ENCODE measurements at regions not wholly inside any gene's neighbourhood (a gene's known extent, or its start where the extent isn't known, plus 50 kb on each side); places are given as distances from the start of the nearest gene placed in this dataset.

DNA sequence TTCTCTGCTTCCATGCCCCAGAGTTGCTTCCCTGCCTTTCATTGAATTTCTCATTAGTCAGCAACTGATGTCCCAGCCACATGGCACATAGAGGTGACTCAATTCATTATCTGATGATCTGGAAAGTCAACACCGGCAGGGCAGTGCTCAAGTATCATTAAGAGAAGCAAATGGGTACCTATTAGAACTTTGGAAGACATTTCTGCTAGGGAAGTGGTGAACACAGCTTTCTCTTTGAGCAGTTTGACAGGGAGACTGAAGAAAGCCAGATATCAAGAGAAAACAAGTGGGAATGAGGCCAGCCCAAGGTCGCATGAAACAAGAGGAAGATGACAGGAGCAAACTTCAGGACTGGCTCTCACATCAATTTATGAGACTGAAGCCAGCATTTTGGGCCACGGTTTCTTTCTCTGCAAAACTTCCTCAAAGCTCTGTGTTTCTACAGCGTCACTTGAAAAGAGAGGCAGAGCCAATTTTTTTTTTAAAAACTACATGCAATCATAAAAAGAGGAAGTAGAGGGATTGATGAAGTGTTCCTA, 108.3 kb upstream of the RPS6KA3 start:
- no peak for DNase-seq (ENCODE audit: low read depth)

DNA sequence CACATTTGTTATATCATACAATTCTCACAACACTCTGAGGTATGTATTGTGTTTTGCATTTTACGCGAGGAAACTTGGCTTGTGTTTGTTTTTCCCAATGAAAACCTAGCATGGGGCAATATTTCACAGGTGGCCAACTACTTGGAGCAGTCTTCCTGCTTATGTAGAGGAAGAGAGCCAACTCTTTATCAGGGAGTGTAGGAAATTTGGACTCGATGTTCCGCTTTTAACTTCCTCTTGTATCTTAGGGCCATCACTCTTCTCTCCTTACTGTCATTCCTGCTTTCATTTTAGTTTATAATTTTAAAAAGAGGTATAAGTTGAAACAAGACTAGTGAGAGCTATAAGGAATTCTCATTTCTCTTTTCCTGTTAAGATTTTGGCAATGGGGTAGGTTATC, 107.7 kb upstream of the RPS6KA3 start:
- DNase-seq (ENCODE audit: low read depth): no peak

DNA sequence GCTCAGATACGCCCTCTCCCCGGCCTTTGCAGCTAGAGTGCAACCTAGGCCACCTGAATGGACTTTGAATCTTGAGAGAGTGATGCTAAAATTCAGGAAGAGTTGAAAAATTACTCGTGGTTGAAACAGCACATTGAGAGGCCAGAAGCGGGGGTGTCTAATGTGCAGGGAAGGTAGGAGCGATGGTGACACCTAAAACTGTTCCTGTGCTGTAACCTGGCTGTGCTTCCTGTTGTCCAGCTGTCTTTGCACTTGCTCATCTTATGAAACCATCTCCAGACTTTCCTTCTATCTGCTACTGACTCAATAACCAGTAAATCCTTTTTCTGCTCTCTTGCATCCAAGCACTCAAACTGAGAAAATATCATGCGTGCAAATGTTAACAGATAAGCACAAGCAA, 106.4 kb upstream of the RPS6KA3 start:
- no peak for DNase-seq (ENCODE audit: low read depth)

DNA sequence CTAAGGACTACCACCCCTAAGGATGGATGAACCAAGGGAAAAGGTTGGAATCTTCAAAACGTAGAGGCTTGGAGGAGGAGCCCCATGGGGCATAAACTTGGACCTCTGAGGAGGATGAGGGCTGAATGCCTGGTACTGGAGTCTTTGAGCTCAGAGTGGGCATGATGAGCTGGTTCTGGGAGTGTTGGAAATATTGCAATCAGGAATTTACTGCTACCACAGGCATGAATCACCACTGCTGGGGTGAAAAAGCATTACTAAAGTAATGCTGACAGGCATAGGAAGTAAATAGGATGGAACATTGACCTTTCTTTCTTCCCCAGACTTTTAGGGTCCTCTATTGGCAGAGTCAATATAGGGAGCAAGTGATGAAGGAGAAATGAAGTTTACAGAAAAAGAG, 105.8 kb upstream of the RPS6KA3 start:
- no peak for DNase-seq (ENCODE audit: low read depth)

DNA sequence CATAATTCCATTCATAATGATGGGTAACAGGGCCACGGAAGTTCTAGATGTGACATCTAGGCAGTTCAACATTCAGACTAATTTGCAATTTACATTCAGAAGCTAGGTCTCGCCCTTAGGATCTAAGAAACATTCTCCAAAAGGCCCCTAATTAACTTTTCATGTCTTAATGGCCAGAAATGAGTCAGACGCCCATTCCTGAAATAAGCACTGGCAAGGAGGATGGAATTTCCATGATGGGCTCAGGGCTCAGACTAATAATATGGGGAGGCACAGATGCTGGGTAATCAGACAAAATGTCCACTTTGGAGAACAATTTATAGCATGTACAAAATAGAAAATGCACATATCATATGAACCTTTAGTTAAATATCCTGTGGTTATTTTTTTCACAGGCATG, 102.8 kb upstream of the RPS6KA3 start:
- no peak for DNase-seq (ENCODE audit: low read depth)

DNA sequence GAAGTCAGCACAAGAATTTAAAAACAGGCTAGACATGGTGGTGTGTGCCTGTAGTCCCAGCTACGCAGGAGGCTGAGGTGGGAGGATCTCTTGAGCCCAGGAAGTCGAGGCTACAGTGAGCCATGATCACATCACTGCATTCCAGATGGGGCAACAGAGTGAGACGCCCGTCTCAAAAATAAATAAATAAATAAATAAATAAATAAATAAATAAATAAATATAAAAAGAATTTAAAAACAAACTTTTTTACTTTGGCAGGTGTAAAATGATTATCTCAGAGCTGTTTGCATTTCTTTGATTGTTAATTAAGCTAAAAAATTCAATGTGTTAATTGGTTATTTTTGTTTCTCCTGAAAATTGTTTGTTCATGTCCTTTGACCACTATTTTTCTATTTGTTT, 97.5 kb upstream of the RPS6KA3 start:
- no peak for DNase-seq (ENCODE audit: low read depth)

DNA sequence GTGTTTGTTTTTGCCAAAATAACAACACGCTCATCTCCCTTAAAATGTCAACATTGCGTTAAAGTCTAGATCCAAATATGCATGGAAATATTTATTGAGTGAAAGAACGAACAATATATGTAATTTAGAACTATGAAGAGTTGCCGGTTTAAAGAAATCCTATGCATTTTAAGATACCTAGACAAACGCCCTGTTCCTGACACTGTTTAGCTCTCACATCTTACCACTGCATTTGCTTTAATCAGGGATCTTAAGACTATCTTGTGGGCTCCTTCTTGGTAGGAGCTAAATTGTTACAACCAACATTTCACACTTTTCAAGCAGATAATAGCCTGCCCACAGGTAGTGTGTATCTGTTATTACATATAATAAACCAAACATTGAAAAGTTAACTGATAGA, 96.6 kb upstream of the RPS6KA3 start:
- DNase-seq (ENCODE audit: low read depth): no peak

DNA sequence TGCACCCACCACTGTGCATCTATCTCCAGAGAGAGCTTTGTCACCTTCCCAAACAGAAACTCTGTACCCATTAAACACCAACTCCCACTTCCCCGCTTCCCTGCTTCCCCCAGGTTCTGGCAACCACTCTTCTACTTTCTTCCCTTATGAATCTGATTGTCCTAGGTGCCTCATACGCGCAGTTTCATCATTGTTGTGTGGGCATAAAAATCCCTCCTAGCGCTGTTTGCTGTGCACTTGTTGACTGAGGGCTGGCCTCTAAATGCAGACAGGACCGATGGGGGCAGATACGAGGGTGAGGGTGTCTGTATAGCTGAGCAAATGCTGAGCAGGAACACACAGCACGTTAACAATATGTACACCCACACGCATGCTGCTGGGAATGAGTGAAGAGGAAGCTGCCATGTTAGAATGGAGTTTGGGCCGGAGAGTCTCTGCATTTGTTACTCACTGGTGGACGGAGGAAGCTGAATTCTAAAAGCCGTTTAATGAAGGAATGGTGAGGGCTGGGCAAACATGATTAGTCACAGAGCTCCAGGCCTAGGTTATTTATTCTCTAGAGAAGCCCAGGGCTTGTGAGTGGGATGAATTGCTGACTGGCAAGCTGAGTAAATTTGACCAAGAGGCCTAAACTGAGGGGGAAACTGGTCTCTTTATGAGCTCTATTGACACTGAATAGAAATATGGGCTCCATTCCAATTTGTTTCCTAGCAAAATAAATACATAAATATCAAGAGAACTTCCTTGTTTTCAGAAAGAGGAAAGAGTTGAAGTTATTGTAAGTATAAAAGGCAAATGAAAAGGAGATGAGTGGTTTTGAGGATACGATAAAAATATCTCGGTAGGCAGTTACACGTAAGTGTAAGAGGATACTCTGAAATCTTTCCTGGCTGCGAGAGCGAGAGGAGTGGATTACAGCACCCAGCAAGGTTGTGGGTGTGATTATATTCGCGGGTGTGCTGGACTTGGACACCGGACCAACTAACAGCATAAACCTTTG, 95.9 kb upstream of the RPS6KA3 start:
- no peak for DNase-seq (ENCODE audit: low read depth)

DNA sequence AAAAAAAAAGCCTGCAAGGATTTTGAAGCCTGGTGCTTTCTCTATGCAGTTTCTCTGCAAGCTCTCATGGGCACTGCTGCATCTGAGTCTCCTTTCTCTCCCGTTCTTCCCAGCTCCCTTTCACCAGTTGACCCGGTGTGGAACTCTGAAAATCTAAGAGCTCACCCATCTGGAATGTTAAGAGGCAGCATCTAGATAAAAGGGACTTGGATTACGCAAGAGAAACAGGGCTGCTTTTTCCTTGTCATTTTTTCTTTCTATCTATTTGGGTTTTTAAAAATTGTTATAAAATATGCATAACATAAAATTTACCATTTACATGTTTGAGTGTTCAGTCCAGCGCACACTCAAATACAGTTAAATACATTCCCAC, 95.2 kb upstream of the RPS6KA3 start:
- DNase-seq (ENCODE audit: low read depth): no peak

DNA sequence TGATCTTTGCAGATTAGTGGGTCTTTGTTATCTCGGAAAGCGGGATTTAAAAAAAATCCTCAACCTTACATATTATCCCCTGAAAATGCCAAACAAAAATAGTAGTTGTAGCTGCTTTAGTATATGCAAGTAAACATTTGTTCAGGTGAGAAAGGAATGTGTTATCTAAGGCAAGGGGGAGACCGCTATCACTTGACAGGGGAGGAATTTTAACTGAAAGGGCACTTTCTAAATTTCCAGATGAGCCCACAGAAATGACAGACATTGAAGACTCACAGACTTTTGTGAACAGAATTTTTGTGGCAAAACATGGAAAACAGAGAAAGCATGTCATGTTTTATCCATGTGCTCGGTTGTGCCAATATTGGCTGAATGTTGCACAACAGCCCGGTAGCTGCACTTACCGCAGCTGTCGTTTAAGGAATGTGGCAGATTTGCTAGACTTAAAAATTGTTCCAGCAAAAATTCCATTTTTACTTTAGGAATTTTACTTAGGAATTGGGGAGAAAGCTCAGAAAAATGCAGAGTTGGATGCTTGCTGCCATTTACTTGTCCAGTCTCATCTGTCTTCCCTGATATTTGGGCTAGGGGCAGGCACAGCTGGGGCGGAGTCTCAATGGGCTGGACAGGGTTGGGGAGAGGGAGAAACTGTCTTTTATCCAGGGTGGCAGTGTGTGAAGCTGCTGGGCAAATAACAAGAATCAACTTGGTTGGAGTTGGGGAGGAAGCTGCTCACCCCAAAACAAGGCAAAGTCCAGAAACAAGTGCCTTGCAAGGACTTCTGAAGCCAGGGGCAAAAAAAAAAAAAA, 94.6 kb upstream of the RPS6KA3 start:
- DNase-seq (ENCODE audit: low read depth): no peak

DNA sequence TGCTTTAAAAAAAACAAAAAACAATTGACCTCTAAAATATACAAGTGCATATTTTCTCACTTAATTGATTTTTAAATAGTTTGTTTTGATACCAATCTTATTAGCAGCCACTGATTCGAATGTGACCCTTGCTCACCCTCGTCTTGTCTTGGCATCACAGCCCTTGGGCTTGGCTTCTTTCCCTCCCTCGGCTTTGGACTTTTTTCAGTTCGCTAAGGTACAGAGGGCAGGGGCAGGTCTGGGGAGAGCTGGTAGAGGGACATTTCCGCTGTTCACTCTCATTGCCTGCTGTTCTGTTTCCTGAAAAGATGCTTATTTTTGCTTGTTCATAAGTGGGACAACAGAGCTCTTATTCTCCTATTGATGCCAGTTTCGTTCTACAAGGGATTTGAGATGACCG, 88.5 kb upstream of the RPS6KA3 start:
- DNase-seq (ENCODE audit: low read depth): no peak

DNA sequence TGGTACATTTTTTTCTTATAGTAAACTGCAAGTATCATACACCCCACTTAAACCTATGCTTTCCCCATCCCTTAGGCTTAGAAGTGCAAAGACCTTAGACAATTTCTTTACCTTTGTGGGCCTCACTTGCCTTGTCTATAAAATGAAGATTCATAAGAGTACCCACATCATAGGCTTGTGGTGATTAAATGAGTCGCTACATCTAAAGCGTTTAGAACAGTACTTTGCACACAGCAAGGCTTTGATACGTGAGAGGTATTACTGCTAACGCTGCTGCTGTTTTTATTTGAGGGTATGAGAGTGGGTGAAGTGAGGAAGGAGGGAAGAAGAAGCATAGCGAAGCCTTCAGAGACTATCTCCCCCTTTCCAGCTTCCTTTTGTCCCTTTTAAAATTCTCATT, 87.8 kb upstream of the RPS6KA3 start:
- DNase-seq (ENCODE audit: low read depth): no peak

DNA sequence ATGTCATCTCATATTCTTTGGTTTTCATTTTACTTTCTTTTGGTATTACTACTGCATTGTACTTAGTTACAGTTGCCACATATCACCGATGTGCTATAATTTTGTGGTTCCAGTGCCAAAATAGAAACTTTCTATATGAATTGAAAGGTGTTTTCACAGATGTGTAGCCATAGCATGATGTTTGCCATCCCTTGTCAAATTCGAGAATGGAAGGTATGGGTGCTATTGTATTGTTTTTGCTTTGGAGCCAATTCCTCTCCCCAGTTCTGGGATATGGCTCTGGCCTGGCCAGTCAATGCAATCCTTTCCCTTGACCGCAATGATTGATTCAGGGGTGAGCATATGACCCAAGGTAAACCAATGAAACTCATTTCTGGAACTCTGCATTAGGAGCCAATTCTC, 86.2 kb upstream of the RPS6KA3 start:
- no peak for DNase-seq (ENCODE audit: low read depth)

DNA sequence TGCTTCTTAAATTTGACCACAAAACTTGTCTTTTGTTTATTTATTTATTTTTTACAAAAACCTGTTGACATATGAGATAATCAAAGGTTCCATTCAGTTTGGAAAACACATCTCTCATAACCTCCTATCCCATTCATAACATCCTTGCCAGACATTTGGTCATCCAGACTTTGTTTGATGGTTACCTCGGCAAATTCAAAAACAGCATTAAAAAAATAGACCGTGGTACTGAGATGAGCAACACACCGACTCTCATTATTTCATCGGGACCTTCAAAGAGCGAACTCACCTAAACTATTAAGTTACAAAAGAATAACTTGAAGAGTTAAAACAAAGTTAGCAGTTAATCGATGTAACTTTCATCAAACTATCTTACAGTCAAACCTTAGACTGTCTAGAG, 85.8 kb upstream of the RPS6KA3 start:
- no peak for DNase-seq (ENCODE audit: low read depth)

DNA sequence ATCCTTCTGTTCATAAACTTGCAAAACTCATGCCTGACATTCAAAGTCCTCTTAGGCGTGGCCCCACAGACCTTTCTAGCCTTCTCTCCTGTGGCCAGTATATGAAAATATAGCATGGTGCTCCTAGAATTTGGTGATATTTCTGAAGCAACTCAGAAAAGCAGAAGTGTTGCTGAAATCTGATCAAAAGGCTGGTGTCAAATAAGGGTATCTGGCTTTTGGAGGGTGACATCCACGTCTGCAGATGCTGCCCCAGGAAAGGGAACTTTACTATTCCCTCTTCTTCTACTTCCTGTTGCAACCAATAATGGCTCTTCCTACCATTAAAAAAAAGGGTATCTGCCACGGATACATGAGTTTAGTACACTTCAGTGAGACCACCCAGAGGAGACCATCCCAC, 83.9 kb upstream of the RPS6KA3 start:
- no peak for DNase-seq (ENCODE audit: low read depth)

DNA sequence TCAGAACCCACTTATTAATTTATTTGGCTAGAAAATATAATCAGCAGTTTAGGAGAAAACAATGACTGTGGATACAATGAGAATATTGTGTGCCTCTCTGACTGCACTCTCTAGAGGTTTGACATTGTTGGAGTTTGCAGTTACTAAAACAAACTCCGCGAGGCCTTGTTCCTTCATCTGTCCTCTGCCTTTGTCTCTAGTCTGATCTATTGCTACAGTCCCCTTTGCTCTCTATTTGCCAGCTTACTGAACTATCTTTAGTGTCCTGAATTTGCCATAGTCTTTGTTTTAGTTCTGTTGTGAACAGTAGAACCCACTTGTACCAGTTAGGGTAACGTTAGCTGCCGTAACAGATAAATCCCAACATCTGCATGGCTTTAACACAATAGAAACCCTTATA, 81.4 kb upstream of the RPS6KA3 start:
- no peak for DNase-seq (ENCODE audit: low read depth)

DNA sequence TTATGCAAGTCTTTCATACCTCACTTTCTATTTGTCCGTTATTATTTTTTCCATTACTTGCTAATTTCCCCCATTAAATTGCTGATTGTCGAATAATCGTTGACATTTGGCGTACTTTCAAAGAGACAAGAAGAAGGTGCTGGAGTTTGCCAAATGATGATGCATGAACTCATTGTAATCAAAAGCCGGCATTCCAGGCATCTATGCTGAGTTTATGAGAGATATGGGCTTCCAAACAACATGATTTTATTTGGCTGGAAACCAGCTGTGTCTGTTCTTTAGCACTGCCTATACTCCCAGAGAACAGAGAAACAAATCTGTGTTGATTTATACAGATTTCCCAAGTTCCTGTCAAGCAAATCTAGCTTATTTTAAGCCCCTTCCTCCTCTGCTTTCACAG, 80.8 kb upstream of the RPS6KA3 start:
- no peak for DNase-seq (ENCODE audit: low read depth)

DNA sequence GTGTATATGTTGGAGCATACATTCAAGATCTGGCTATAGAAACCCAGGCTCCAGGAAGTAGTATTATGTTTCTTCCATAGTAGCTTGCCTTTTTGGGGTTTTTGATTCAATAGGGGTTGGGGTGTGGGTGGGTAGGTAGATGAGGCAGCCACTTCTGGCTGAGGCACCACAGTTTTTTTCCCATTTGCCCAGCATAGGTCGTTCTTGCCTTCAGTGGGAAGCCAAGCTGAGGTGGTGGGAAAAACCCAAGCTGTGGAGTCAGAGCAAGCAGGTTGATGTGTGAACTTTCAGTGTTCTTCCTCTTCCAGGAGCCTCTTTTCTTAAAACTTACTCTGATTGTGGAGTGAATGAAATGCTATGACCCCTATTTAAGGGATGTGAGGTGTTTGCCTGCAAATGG, 67.0 kb upstream of the RPS6KA3 start:
- DNase-seq (ENCODE audit: low read depth): no peak

DNA sequence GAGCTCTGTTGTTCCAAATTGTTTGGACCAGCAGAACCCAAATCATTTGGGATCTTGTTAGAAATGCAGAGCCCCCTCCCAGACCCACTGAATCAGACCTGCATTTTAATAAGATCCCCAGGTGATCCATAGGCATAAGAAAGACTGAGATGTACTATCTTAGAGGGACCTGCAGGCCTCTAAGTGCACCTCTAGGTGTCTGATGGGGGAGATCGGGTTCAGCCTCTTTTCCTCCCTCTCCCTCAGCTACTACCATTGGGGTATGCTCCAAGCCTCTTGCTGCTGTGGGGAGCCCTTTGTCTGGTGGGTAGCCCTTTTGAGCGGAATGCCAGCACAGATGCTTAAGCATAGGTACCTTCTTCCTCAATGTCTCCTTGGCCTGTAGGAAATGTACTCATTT, 63.8 kb upstream of the RPS6KA3 start:
- no peak for DNase-seq (ENCODE audit: low read depth)

DNA sequence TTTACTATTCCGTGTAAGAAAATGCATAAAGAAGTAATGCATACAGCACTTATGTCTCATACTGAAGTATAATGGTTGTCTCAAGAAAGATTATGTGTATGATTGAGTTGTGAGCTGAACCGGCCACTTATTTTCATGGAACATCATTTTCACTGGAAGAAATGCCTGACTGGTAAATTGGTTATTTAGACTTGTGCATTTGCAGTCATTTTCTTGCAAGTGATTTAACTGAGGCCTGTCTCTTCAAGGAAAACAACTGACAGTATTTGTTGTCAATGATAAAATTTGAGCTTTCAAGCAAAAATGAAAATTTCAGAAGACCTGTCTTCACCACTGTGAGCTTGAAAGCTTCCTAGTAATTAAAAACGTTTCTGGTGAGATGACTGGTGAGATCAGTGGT, 62.7 kb upstream of the RPS6KA3 start:
- DNase-seq (ENCODE audit: low read depth): no peak

DNA sequence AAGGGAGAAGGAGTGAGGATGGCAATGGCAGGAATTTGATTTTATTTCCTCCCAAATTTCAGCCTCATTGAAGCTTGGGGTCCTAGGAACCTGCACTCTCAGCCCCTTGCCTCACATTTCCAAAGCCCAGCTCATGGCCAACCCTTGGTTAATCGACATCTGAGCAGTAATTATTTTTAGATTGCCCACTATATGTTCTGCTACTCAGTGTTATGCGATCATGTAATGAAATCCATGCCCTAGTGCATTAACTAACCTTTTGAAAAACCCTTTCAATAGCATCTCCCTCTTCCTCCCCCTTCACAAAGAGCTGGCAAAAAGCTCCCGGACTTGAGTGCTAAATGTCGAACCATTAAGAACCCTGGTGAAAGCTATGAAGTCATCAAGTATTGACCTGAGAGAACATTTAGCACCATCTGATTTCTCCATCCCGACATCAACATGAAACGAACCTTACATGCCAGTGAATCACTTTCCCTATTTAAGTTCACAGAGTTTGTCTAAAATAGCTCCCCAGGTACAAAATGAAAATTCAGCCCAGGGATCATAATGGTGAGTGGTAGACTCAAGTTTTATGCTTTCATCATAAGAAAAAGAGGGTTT, 59.2 kb upstream of the RPS6KA3 start:
- DNase-seq (ENCODE audit: low read depth): no peak

DNA sequence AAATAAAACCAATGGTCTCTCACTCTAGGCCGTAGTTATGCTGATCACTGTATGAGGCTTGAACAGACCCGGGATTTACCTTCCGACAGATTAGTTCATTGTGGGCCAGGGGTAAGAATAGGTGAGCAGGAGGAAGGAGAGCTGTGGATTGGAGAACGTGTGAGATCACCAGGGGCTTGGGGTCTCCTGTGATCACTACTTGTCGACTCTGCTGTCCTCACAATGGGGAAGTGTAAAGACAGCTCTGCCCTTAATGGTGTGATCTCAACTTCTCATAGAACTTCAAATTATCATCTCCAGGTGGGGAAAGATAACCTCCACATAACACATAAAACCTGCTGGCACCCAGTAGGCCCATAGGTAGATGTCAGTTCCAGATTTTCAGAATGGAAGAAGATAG, 56.2 kb upstream of the RPS6KA3 start:
- no peak for DNase-seq (ENCODE audit: low read depth)
